SU-DHL-6 (cell line): ENCODE measurements at regions not wholly inside any gene's neighbourhood (a gene's known extent, or its start where the extent isn't known, plus 50 kb on each side); places are given as distances from the start of the nearest gene placed in this dataset.
A peak's percentile ranks its signal among the peaks of the same experiment; 100 is the strongest.

Source experiments
- H2AFZ ChIP-seq: fragments of 200-600 bp; sonication (generic); 2 replicates; pipeline ENCODE4 v1.6.1; 2014; ENCODE audit warnings: low read depth, mild to moderate bottlenecking, moderate library complexity, mixed read lengths, antibody characterized with exemption, low read length; ENCODE audit not compliant: severe bottlenecking
- H3F3A ChIP-seq: fragments of 200-600 bp; shearing (Covaris generic); 2 replicates; pipeline ENCODE4 v1.6.0; 2016; ENCODE audit warnings: antibody characterized with exemption, mild to moderate bottlenecking; ENCODE audit not compliant: insufficient read depth
- H3K27ac ChIP-seq: fragments of 200-600 bp; sonication (generic); 2 replicates; pipeline ENCODE4 v1.5.1; 2016; ENCODE audit warnings: low read depth, mild to moderate bottlenecking, low read length, moderate library complexity, mixed read lengths
- H3K27me3 ChIP-seq: fragments of 200-600 bp; sonication (generic), shearing (Covaris generic); 2 replicates; pipeline ENCODE4 v1.6.0; 2014; ENCODE audit warnings: mild to moderate bottlenecking, low read length
- H3K36me3 ChIP-seq: fragments of 200-600 bp; sonication (generic); 2 replicates; pipeline ENCODE4 v1.6.1; 2014; ENCODE audit warnings: mild to moderate bottlenecking, low read length, mixed read lengths
- H3K4me2 ChIP-seq: fragments of 300-600, 200-600 bp; shearing (Covaris generic), sonication (generic); 2 replicates; pipeline ENCODE4 v1.6.0; 2014; ENCODE audit warnings: low read length, low read depth, mild to moderate bottlenecking; ENCODE audit not compliant: poor library complexity, severe bottlenecking
- H3K4me3 ChIP-seq: fragments of 200-600 bp; sonication (generic); 2 replicates; pipeline ENCODE4 v1.5.1; 2014; ENCODE audit warnings: antibody characterized with exemption, low read length, mild to moderate bottlenecking, mixed read lengths; ENCODE audit not compliant: insufficient read depth, poor library complexity, severe bottlenecking
- H3K79me2 ChIP-seq: fragments of 200-600 bp; sonication (generic); 2 replicates; pipeline ENCODE4 v1.6.1; 2014; ENCODE audit warnings: mild to moderate bottlenecking, low read length, moderate library complexity; ENCODE audit not compliant: insufficient read depth
- H3K9ac ChIP-seq: fragments of 200-600 bp; sonication (generic); 2 replicates; pipeline ENCODE4 v1.7.0; 2014; ENCODE audit warnings: mild to moderate bottlenecking, low read length
- H3K9me2 ChIP-seq: fragments of 200-600 bp; sonication (generic); replicated peaks from 2 replicates; pipeline ENCODE4 v1.6.1; 2014; ENCODE audit warnings: low read length; ENCODE audit not compliant: insufficient read depth
- H3K9me3 ChIP-seq: fragments of 200-600 bp; sonication (generic); 2 replicates; pipeline ENCODE4 v1.6.1; 2014; ENCODE audit warnings: low read length, mixed read lengths; ENCODE audit not compliant: insufficient read depth
- H4K20me1 ChIP-seq: fragments of 200-600 bp; sonication (generic); 2 replicates; pipeline ENCODE4 v1.6.1; 2014; ENCODE audit warnings: low read depth, mild to moderate bottlenecking, antibody characterized with exemption, low read length, moderate library complexity, mixed read lengths
- EZH2phosphoT487 ChIP-seq: fragments of 200-600 bp; sonication (generic), shearing (Covaris generic); conservative IDR thresholded peaks from 2 replicates; pipeline ENCODE4 v1.6.1; 2018; ENCODE audit warnings: mild to moderate bottlenecking, antibody characterized with exemption, low read length, moderate library complexity, mixed read lengths
- TF ChIP-seq, protein P1 (sequence below): fragments of 200-600 bp; sonication (generic); IDR thresholded peaks from one replicate; pipeline ENCODE4 v1.5.1; 2017; ENCODE audit warnings: antibody characterized with exemption, mild to moderate bottlenecking, low read length, moderate library complexity; ENCODE audit not compliant: insufficient read depth, poor library complexity, severe bottlenecking

DNA sequence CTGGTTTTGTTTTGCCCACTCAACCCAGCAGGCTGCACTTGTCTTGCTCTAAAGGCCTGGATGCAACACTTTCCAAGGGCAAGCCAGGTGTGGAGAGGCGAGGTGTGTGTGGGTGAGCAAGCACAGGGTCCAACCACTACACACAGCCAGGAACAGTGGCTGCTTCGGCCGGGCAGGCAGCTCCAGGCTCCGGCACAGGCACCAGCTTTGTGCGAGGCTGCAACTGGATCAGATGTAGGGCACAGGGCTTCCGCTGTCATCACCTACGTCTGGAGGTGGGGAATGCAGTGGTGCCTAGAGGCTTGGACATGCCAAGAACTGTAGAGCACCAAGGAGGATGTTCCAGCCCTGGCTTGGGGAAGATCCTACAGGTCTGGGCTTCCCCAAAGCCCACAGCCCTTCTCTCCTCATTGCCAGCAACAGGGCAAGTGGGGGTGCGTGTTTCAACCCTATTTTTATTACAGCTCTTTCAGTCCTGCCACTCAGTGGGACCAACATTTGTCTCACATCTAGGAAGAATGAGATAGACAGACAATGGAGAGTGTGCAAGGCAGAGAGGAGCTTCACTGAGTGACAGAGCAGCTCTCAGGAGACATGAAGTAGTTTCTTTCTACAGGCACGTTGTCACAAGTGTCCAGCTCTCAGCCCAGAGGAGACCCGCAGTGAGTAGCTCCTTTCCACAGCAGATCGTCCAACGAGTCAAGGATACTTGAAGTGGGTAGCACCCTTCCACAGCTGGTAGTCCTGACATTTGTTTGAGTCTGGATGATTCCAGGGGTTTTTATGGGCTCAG is 622.2 kb downstream of the CDH9 start:
- H4K20me1 ChIP-seq = no peaks in the 10 kb centered on the region
- no peaks in the 10 kb centered on the region for H3K36me3 ChIP-seq
- no peak overlapping the region for H3K27ac ChIP-seq
- H3K27me3 ChIP-seq = no peaks in the 10 kb centered on the region
- no peaks in the 10 kb centered on the region for H3K79me2 ChIP-seq
- peaks cover 6% of the 10 kb centered on the region; the same call in 1 of the 2 replicates for H3K9me3 ChIP-seq
- H3F3A ChIP-seq = no peaks in the 10 kb centered on the region
- H3K9ac ChIP-seq = no peak overlapping the region
- no peaks in the 10 kb centered on the region for H3K9me2 ChIP-seq
- peak overlapping the region; percentile 31 for H2AFZ ChIP-seq
- no peak for TF ChIP-seq EZH2phosphoT487
- TF ChIP-seq, protein P1, sequence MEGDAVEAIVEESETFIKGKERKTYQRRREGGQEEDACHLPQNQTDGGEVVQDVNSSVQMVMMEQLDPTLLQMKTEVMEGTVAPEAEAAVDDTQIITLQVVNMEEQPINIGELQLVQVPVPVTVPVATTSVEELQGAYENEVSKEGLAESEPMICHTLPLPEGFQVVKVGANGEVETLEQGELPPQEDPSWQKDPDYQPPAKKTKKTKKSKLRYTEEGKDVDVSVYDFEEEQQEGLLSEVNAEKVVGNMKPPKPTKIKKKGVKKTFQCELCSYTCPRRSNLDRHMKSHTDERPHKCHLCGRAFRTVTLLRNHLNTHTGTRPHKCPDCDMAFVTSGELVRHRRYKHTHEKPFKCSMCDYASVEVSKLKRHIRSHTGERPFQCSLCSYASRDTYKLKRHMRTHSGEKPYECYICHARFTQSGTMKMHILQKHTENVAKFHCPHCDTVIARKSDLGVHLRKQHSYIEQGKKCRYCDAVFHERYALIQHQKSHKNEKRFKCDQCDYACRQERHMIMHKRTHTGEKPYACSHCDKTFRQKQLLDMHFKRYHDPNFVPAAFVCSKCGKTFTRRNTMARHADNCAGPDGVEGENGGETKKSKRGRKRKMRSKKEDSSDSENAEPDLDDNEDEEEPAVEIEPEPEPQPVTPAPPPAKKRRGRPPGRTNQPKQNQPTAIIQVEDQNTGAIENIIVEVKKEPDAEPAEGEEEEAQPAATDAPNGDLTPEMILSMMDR = no peak
- H3K4me3 ChIP-seq = no peak overlapping the region
- H3K4me2 ChIP-seq = no peak overlapping the region

GRCh38 chr5:26390608-26391007 is 647.8 kb downstream of the CDH9 start:
- Histone ChIP-seq H3K79me2 (no peaks in the 10 kb centered on the region), H3K4me3 (no peak overlapping the region), H3K36me3 (no peaks in the 10 kb centered on the region), H2AFZ (peak overlapping the region; percentile 45), H3K9me3 (no peaks in the 10 kb centered on the region), H3F3A (no peaks in the 10 kb centered on the region), H3K27me3 (no peaks in the 10 kb centered on the region), H4K20me1 (no peaks in the 10 kb centered on the region), H3K9me2 (no peaks in the 10 kb centered on the region), H3K27ac (no peak overlapping the region), H3K4me2 (no peak overlapping the region), H3K9ac (no peak overlapping the region)
- no peak for TF ChIP-seq EZH2phosphoT487
- TF ChIP-seq, protein P1 = no peak

DNA sequence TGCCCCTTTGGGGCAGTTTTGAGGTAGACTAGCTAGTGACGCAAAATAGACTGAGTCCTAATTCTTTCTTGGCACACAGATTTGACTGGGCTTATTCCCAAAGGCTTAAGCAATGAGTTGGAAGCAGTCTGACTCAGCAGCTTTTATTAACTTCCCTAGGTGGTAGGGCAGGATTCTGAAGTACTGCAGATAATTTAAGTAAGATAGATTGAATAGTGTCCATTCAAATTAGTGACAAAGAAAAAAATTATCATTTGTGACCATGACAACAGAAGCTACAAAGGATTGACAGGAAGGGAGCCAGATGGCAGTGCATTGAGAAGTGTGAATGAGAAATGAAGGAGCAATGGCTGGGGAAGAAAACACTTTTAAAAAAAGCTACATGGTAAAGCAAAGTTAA is 649.4 kb downstream of the CDH9 start:
- Histone ChIP-seq H3K27me3 (no peaks in the 10 kb centered on the region), H2AFZ (peak overlapping the region; percentile 23), H3K36me3 (no peaks in the 10 kb centered on the region), H3K9me3 (no peaks in the 10 kb centered on the region), H3K4me2 (no peak overlapping the region), H3K4me3 (no peak overlapping the region), H3K9ac (no peak overlapping the region), H3F3A (no peaks in the 10 kb centered on the region), H4K20me1 (no peaks in the 10 kb centered on the region), H3K27ac (no peak overlapping the region), H3K79me2 (no peaks in the 10 kb centered on the region), H3K9me2 (no peaks in the 10 kb centered on the region)
- TF ChIP-seq, protein P1 = no peak
- no peak for TF ChIP-seq EZH2phosphoT487
